Fibroblast of mammary gland (primary cell): ENCODE measurements at regions not wholly inside any gene's neighbourhood (a gene's known extent, or its start where the extent isn't known, plus 50 kb on each side); places are given as distances from the start of the nearest gene placed in this dataset.

Source experiments
- DNase-seq: peaks from one replicate; pipeline ENCODE4 v3.0.0-alpha.2; 2010; ENCODE audit warnings: low read depth
- H3K4me3 ChIP-seq: 2 replicates; pipeline ENCODE4 v1.5.1; 2011; ENCODE audit warnings: low read depth, mild to moderate bottlenecking, low read length, moderate library complexity; ENCODE audit not compliant: control insufficient read depth
- TF ChIP-seq, protein P1 (sequence below): conservative IDR thresholded peaks from 2 replicates; pipeline ENCODE4 v1.5.1; 2011; ENCODE audit warnings: low read depth, low read length, inconsistent platforms; ENCODE audit not compliant: control insufficient read depth, insufficient read depth

GRCh38 chr16:6888531-6888930, 444.1 kb upstream of the RBFOX1 start:
- TF ChIP-seq, protein P1, sequence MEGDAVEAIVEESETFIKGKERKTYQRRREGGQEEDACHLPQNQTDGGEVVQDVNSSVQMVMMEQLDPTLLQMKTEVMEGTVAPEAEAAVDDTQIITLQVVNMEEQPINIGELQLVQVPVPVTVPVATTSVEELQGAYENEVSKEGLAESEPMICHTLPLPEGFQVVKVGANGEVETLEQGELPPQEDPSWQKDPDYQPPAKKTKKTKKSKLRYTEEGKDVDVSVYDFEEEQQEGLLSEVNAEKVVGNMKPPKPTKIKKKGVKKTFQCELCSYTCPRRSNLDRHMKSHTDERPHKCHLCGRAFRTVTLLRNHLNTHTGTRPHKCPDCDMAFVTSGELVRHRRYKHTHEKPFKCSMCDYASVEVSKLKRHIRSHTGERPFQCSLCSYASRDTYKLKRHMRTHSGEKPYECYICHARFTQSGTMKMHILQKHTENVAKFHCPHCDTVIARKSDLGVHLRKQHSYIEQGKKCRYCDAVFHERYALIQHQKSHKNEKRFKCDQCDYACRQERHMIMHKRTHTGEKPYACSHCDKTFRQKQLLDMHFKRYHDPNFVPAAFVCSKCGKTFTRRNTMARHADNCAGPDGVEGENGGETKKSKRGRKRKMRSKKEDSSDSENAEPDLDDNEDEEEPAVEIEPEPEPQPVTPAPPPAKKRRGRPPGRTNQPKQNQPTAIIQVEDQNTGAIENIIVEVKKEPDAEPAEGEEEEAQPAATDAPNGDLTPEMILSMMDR: no peak
- no peak for DNase-seq
- H3K4me3 ChIP-seq: no peak overlapping the region

DNA sequence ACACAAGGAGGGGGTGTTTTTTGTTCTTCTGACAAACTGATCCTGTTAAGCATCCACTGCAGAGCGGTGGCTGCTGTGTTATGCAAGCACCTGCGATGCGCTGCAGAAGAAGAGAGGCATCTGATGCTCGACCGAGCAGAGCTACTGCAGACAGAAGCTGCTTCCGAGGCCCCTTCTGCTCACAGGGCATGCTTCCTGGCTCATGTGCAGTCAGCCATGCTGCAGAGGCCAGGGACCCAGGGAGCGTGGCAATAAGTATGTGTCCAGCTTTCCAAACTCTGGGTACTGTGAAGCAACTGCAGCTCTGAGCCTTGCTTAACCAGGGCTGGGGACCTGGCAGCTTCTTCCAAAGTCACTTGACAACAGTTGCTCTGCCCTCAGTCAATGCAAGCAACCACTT, 448.6 kb upstream of the RBFOX1 start:
- TF ChIP-seq, protein P1: no peak
- DNase-seq: no peak
- no peak overlapping the region for H3K4me3 ChIP-seq

DNA sequence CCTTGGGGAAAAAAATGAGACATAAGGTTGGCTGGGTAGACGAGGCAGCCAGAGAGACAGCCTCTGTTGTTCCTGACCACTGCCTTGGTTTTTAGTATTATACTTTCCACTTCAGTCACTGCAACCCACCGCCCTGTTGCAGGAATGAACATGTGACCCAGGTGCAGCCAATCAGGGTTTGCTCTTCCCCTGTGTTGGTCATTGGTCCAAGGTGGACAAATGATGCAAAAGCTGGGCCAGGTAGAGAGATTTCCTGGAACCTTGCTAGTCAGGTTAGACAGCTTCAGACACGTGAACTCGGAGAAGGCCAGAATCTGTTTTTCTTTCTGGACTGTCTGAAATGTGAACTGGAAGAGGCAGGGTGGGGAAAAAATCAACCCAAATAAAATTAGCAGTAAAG, 452.4 kb upstream of the RBFOX1 start:
- DNase-seq: no peak
- TF ChIP-seq, protein P1: no peak
- no peak overlapping the region for H3K4me3 ChIP-seq

- TF ChIP-seq, protein P1: no peak
- DNase-seq: no peak
- H3K4me3 ChIP-seq: no peak overlapping the region
These were observed 468.0 kb upstream of the RBFOX1 start for GRCh38 chr16:6864671-6865070.

GRCh38 chr16:6864244-6864643, 468.4 kb upstream of the RBFOX1 start:
- H3K4me3 ChIP-seq: no peak overlapping the region
- DNase-seq: no peak
- TF ChIP-seq, protein P1: no peak

- TF ChIP-seq, protein P1: no peak
- no peak for DNase-seq
- H3K4me3 ChIP-seq: no peak overlapping the region
These were observed 469.5 kb upstream of the RBFOX1 start for GRCh38 chr16:6863135-6863534.

- TF ChIP-seq, protein P1: no peak
- H3K4me3 ChIP-seq: no peak overlapping the region
- no peak for DNase-seq
These were observed 470.7 kb upstream of the RBFOX1 start for GRCh38 chr16:6861815-6862477.
